Ovary (tissue), 3 donors: ENCODE measurements at regions not wholly inside any gene's neighbourhood (a gene's known extent, or its start where the extent isn't known, plus 50 kb on each side); places are given as distances from the start of the nearest gene placed in this dataset.

ENCODE experiments used
- CTCF ChIP-seq, 3 donors: fragments of 450-650 bp in 2 of 3; fragments of 200-600 bp in 1 of 3; IDR thresholded peaks; one replicate each; pipeline versions ENCODE4 v1.5.1 to v1.8.0; 2016 to 2022; ENCODE audit warnings: antibody characterized with exemption in 3 of 3, mild to moderate bottlenecking in 1 of 3
- EP300 ChIP-seq: sonication (generic); formaldehyde crosslinking; IDR thresholded peaks from one replicate; pipeline ENCODE4 v1.6.1; 2017; ENCODE audit warnings: antibody characterized with exemption
- POLR2A ChIP-seq: fragments of 450-650 bp; IDR thresholded peaks from one replicate; pipeline ENCODE4 v1.6.1; 2017; ENCODE audit warnings: antibody characterized with exemption, mild to moderate bottlenecking, moderate library complexity
- donor health status: DM: no; HTN: no; CAD: no.

DNA sequence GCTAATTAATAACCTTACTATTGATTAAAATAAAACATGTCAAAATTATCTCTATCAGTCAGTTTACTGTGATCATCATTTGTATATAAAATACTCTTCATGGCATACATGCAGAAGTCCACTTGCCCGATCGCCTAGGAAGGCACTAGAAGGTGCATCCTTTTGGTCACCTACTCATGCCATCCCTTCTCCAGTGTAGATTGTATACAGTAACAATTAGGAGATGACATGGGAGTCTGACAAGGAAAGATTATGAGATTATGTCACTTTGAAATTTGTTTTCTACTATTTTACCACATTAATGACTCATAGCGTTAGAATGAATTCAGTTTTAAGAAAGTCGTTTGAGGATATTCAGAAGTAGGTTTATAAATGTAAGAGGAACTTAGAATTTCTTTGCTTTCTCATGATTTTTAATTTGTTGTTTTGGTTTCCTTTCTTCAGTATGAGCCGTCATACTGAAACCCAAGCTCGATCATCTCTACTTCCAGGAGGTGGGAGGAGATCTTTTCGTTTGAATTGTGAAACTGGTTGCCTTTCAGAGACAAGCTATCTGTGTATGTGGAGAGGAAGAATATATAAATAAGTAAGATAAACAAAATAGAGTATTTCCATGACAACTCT, 51.1 kb upstream of the UNC5C start:
- TF ChIP-seq CTCF (IDR thresholded peaks at IDR 0.05) (no peak), POLR2A (no peak), EP300 (no peak)
